ENCODE measurements at regions not wholly inside any gene's neighbourhood (a gene's known extent, or its start where the extent isn't known, plus 50 kb on each side); places are given as distances from the start of the nearest gene placed in this dataset.

- TF ChIP-seq EZH2 (IDR thresholded peaks at IDR 0.05; ENCODE audit: insufficient read depth, poor library complexity, severe bottlenecking) (no peak), EZH2phosphoT487 (IDR thresholded peaks at IDR 0.05; ENCODE audit: insufficient read depth, low read depth) (no peak)
These were observed 398.8 kb upstream of the KLF6 start for GRCh38 chr10:4183761-4184261.
